ENCODE measurements at regions not wholly inside any gene's neighbourhood (a gene's known extent, or its start where the extent isn't known, plus 50 kb on each side); places are given as distances from the start of the nearest gene placed in this dataset.

GRCh38 chr3:134302674-134303073, 52.0 kb upstream of the RYK start:
- no peak for DNase-seq
- Histone ChIP-seq H3K27me3 (ENCODE audit: control insufficient read depth in 3 of 3, insufficient read depth in 3 of 3, low read length in 2 of 3) (no peaks in the 10 kb centered on the region), H3K4me3 (no peak overlapping the region), H3K9ac (ENCODE audit: insufficient read depth in 1 of 2, low read length in 2 of 2) (no peak overlapping the region), H3K9me3 (ENCODE audit: control insufficient read depth in 4 of 4, insufficient read depth in 3 of 4, low read length in 3 of 4) (no peaks in the 10 kb centered on the region), H3K4me1 (ENCODE audit: control insufficient read depth in 5 of 5, insufficient read depth in 5 of 5, low read length in 5 of 5) (peaks cover 0 to 13% (median 0%) of the 10 kb centered on the region in 5 donors), H3K36me3 (ENCODE audit: control insufficient read depth in 4 of 4, insufficient read depth in 4 of 4, low read length in 4 of 4) (no peaks in the 10 kb centered on the region), H3K27ac (ENCODE audit: low read depth in 1 of 2, low read length in 1 of 2) (no peak overlapping the region)
- TF ChIP-seq CTCF (IDR thresholded peaks at IDR 0.05; ENCODE audit: control extremely low read depth, extremely low read depth): no peak
- peak; percentile 27 for ATAC-seq (ENCODE audit: insufficient read depth, low FRiP score)
- 86 to 91% methylated on average over 2 of the region's 2 CpGs for WGBS, 2 donors

- no peaks in the 10 kb centered on the region for H3K9me3 ChIP-seq (ENCODE audit: control insufficient read depth in 4 of 4, insufficient read depth in 3 of 4, low read length in 3 of 4)
- 78 to 82% methylated on average over 3 of the region's 3 CpGs for WGBS, 2 donors
- H3K27ac ChIP-seq (ENCODE audit: low read depth in 1 of 2, low read length in 1 of 2): no peak overlapping the region
- H3K4me1 ChIP-seq (ENCODE audit: control insufficient read depth in 5 of 5, insufficient read depth in 5 of 5, low read length in 5 of 5): peaks cover 0 to 13% (median 0%) of the 10 kb centered on the region in 5 donors
- no peak for DNase-seq
- no peak for TF ChIP-seq CTCF (IDR thresholded peaks at IDR 0.05; ENCODE audit: control extremely low read depth, extremely low read depth)
- H3K36me3 ChIP-seq (ENCODE audit: control insufficient read depth in 4 of 4, insufficient read depth in 4 of 4, low read length in 4 of 4): no peaks in the 10 kb centered on the region
- ATAC-seq (ENCODE audit: insufficient read depth, low FRiP score): no peak
- no peaks in the 10 kb centered on the region for H3K27me3 ChIP-seq (ENCODE audit: control insufficient read depth in 3 of 3, insufficient read depth in 3 of 3, low read length in 2 of 3)
- no peak overlapping the region for H3K9ac ChIP-seq (ENCODE audit: insufficient read depth in 1 of 2, low read length in 2 of 2)
- H3K4me3 ChIP-seq: no peak overlapping the region
These were observed 49.9 kb upstream of the RYK start for GRCh38 chr3:134300520-134300919.
